HepG2 (cell line): ENCODE measurements at regions not wholly inside any gene's neighbourhood (a gene's known extent, or its start where the extent isn't known, plus 50 kb on each side); places are given as distances from the start of the nearest gene placed in this dataset.

Experiments used
- ATAC-seq: fragments of 200-7000 bp; cut with Tn5 transposase; 3 replicates; pipeline ENCODE4 v1.9.1; 2020; ENCODE audit warnings: mild to moderate bottlenecking, moderate library complexity
- BruUV-seq: library from RNA; stranded (reverse); fragments of 400-500 nt; replicated peaks from 2 replicates; lab custom pipeline; 2021; lab: Mats Ljungman, UMichigan
- CTCF ChIA-PET: fragments of 300-600 bp; formaldehyde crosslinking; extraction: SDS; loops from one replicate; lab custom pipeline; 2021; ENCODE audit warnings: low total read pairs, inconsistent platforms, low intra/inter-chr PET ratio; lab: Yijun Ruan, JAX
- POLR2A ChIA-PET: fragments of 350-600 bp; sonication (Branson Sonifier 250); formaldehyde crosslinking; loops from one replicate; lab custom pipeline; 2020; ENCODE audit warnings: antibody characterized with exemption, inconsistent platforms; lab: Yijun Ruan, JAX
- DNase-seq: peaks from one replicate; pipeline ENCODE4 v3.0.0-alpha.2; 2015; ENCODE audit warnings: low spot score
- FAIRE-seq: peaks from 3 replicates; lab custom pipeline; 2011; peaks lifted over from hg19 to GRCh38; lab: Jason Lieb, UNC
- H2AFZ ChIP-seq: one replicate; pipeline ENCODE4 v1.6.1; 2011; ENCODE audit warnings: low read length, inconsistent platforms
- H3K27ac ChIP-seq: fragments of 300-600 bp; 3 replicates; pipeline ENCODE4 v1.8.0; 2011; ENCODE audit warnings: mixed run types, mild to moderate bottlenecking, mixed read lengths, low read length, inconsistent platforms; ENCODE audit not compliant: insufficient read depth; ENCODE audit errors: extremely low read length
- H3K27me3 ChIP-seq, 2 experiments: fragments of 200-600 bp in 1 of 2; 2 replicates in 1 of 2; 3 replicates in 1 of 2; pipeline versions ENCODE4 v1.6.0 to v1.8.0; 2011; ENCODE audit warnings: low read length in 2 of 2, mild to moderate bottlenecking in 2 of 2, moderate library complexity in 2 of 2, inconsistent platforms in 1 of 2; ENCODE audit not compliant: insufficient read depth in 2 of 2, control insufficient read depth in 1 of 2
- H3K36me3 ChIP-seq, 2 experiments: fragments of 200-600 bp in 1 of 2; replicated peaks in 1 of 2; 2 replicates in 1 of 2; 3 replicates in 1 of 2; pipeline versions ENCODE4 v1.5.1 to v1.8.0; 2011; ENCODE audit warnings: low read length in 2 of 2, inconsistent platforms in 1 of 2; ENCODE audit not compliant: insufficient read depth in 2 of 2, control insufficient read depth in 1 of 2
- H3K4me1 ChIP-seq: 2 replicates; pipeline ENCODE4 v1.5.1; 2012; ENCODE audit warnings: low read length, inconsistent platforms; ENCODE audit not compliant: insufficient read depth
- H3K4me2 ChIP-seq: 2 replicates; pipeline ENCODE4 v1.6.0; 2011; ENCODE audit warnings: low read depth, low read length, inconsistent platforms
- H3K4me3 ChIP-seq, 3 experiments: fragments of 200-600 bp in 1 of 3; sonication (generic), shearing (Covaris generic) in 1 of 3; replicated peaks in 1 of 3; 2 replicates each; pipeline ENCODE4 v1.5.1; 2011 to 2016; ENCODE audit warnings: low read length in 3 of 3, inconsistent platforms in 2 of 3, low read depth in 2 of 3, mild to moderate bottlenecking in 2 of 3, control low read depth in 1 of 3, mixed read lengths in 1 of 3; ENCODE audit not compliant: insufficient read depth in 1 of 3
- H3K79me2 ChIP-seq: one replicate; pipeline ENCODE4 v1.6.1; 2011; ENCODE audit warnings: low read length, inconsistent platforms; ENCODE audit not compliant: insufficient read depth
- H3K9ac ChIP-seq: 2 replicates; pipeline ENCODE4 v1.6.0; 2011; ENCODE audit warnings: mild to moderate bottlenecking, low read depth, low read length, inconsistent platforms; ENCODE audit not compliant: insufficient read depth
- H3K9me3 ChIP-seq: 2 replicates; pipeline ENCODE4 v1.5.1; 2012; ENCODE audit warnings: mild to moderate bottlenecking, low read length
- H4K20me1 ChIP-seq: 2 replicates; pipeline ENCODE4 v1.6.0; 2011; ENCODE audit warnings: inconsistent platforms, mild to moderate bottlenecking, low read length, moderate library complexity; ENCODE audit not compliant: insufficient read depth
- HNF4G ChIP-seq, 2 experiments: sonication (generic) in 1 of 2; formaldehyde crosslinking in 1 of 2; IDR thresholded peaks; 2 replicates each; pipeline versions ENCODE4 v1.4.0 to v1.6.1; 2011 to 2020; ENCODE audit warnings: borderline replicate concordance in 2 of 2, low read depth in 2 of 2, mild to moderate bottlenecking in 2 of 2, low read length in 1 of 2, missing genetic modification reagents in 1 of 2, moderate library complexity in 1 of 2
- KLF13 ChIP-seq: sonication (generic); formaldehyde crosslinking; IDR thresholded peaks from 2 replicates; pipeline ENCODE4 v1.4.0; 2020; ENCODE audit warnings: mild to moderate bottlenecking, missing genetic modification reagents
- MTF1 ChIP-seq: sonication (generic); formaldehyde crosslinking; IDR thresholded peaks from 2 replicates; pipeline ENCODE4 v1.5.0; 2020; ENCODE audit warnings: missing genetic modification reagents
- ZNF326 ChIP-seq: sonication (generic); formaldehyde crosslinking; IDR thresholded peaks from 2 replicates; pipeline ENCODE4 v1.4.0; 2020; ENCODE audit warnings: missing genetic modification reagents, borderline replicate concordance
- ZNF510 ChIP-seq: sonication (generic); formaldehyde crosslinking; IDR thresholded peaks from 2 replicates; pipeline ENCODE4 v1.4.0; 2020; ENCODE audit warnings: low read depth, mild to moderate bottlenecking, missing genetic modification reagents
- ZNF572 ChIP-seq: sonication (generic); formaldehyde crosslinking; IDR thresholded peaks from 2 replicates; pipeline ENCODE4 v1.5.1; 2020; ENCODE audit warnings: mild to moderate bottlenecking, missing genetic modification reagents
- ZSCAN21 ChIP-seq: sonication (generic); formaldehyde crosslinking; IDR thresholded peaks from 2 replicates; pipeline ENCODE4 v1.8.0; 2022; ENCODE audit warnings: mild to moderate bottlenecking, missing genetic modification reagents, moderate library complexity, borderline replicate concordance
- WGBS: methylation state at CpG from one replicate; pipeline ENCODE4 v1.1.6; 2017; ENCODE audit warnings: low lambda C conversion rate; 5-methylcytosine and 5-hydroxymethylcytosine counted together
- in situ Hi-C: cut with HindIII; loops from 2 replicates; pipeline ENCODE4 v1.10.0; 2017; ENCODE audit warnings: low pct_unique_long_range_greater_than_20kb; ENCODE audit not compliant: extremely low pct_ligation_motif_present
- intact Hi-C: fragments of 100-400 bp; cut with micrococcal nuclease; formaldehyde crosslinking; loops from one replicate; pipeline ENCODE4 v1.10.0; 2022; ENCODE audit not compliant: unreplicated experiment
- TF ChIP-seq, protein P1 (sequence below): sonication (generic); formaldehyde crosslinking; conservative IDR thresholded peaks from 2 replicates; pipeline ENCODE4 v1.8.0; 2022; ENCODE audit warnings: mild to moderate bottlenecking, moderate library complexity, missing genetic modification reagents
- TF ChIP-seq, protein P2 (sequence below): IDR thresholded peaks from 2 replicates; pipeline ENCODE4 v1.6.1; 2016; ENCODE audit warnings: low read depth
- TF ChIP-seq, protein P3 (sequence below): sonication (generic); formaldehyde crosslinking; IDR thresholded peaks from 2 replicates; pipeline ENCODE4 v1.8.0; 2022; ENCODE audit warnings: mild to moderate bottlenecking, missing genetic modification reagents; ENCODE audit not compliant: insufficient replicate concordance

DNA sequence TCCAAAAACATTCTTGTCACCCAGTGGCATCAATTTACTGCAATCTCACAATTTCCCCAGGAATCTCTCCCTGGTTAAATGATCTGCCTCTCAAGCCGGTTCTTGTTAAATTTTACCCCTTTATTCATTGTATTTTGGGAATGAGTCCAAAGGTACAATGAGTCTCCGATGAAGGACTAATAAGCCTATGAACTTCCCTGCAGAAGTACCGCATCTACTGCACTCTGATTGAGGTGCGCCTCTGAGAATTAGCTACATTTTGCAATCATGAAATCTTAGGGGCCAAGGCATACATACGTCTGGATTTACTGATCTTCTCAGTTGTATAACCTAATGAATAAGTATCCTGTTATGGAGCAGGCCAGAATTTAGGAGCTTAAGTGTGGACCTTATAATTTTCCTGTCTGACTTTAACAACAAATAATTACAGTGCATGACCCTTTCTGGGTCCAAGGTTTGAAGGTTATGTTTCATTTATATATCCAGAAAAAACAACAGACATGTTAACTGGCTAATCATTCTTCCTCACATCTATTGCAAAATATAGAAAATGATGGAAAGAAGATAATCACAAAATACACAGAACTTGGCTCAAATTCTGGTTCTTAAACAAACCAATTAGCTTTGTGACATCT is 261.8 kb upstream of the NRXN1 start (continued):
- no peak for TF ChIP-seq ZNF572 (CRISPR knock-in tag)
- TF ChIP-seq, protein P1, sequence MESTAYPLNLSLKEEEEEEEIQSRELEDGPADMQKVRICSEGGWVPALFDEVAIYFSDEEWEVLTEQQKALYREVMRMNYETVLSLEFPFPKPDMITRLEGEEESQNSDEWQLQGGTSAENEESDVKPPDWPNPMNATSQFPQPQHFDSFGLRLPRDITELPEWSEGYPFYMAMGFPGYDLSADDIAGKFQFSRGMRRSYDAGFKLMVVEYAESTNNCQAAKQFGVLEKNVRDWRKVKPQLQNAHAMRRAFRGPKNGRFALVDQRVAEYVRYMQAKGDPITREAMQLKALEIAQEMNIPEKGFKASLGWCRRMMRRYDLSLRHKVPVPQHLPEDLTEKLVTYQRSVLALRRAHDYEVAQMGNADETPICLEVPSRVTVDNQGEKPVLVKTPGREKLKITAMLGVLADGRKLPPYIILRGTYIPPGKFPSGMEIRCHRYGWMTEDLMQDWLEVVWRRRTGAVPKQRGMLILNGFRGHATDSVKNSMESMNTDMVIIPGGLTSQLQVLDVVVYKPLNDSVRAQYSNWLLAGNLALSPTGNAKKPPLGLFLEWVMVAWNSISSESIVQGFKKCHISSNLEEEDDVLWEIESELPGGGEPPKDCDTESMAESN, result no peak
- no peak for TF ChIP-seq MTF1
- no peak for TF ChIP-seq HNF4G (IDR thresholded peaks at IDR 0.05; ENCODE audit: borderline replicate concordance, low read depth, low read length)
- no peak for TF ChIP-seq HNF4G (CRISPR knock-in tag; IDR thresholded peaks at IDR 0.05; ENCODE audit: borderline replicate concordance, low read depth)
- TF ChIP-seq ZNF510 (CRISPR knock-in tag), result no peak
- TF ChIP-seq ZSCAN21 (CRISPR knock-in tag), result no peak

DNA sequence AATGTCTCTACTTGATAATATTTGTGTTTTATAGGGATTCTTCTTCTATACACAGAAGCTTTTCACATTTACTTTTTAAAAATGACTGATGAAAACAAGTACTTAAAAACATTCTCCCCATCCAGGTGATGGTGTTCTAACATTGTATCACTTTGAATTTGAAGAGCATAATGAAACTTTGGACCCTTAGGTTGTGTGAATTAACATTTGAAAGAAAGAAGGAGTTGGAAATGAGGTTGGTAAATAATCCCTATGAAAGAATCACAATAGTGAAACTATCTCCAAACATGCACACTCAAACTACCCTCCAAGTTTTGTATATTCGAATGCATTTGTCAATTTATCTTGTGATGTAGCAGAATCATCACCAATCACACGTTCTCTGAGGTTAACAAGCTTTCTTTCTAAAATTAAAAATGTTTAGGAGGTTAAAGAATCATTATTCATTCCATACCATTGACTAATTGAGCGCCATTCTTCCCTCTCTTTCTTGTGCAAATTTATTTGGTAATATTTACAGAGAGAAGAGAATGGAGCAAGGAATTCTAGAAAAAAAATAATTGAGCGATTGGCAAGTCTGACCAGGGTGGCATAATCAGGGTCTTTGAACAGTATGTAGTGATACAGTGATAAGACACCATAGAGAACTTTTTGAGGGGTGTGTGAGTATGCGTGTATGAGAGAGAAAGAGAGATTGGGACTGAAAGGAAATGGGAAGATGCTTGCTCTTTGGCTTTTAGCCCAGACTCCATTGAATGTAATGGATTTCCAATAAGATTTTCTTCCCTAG is 260.0 kb upstream of the NRXN1 start:
- H3K79me2 ChIP-seq, result no peaks in the 10 kb centered on the region
- intact Hi-C loops, result no loop called here
- no peak for TF ChIP-seq ZNF326 (CRISPR knock-in tag)
- TF ChIP-seq ZSCAN21 (CRISPR knock-in tag), result no peak
- TF ChIP-seq, protein P2, sequence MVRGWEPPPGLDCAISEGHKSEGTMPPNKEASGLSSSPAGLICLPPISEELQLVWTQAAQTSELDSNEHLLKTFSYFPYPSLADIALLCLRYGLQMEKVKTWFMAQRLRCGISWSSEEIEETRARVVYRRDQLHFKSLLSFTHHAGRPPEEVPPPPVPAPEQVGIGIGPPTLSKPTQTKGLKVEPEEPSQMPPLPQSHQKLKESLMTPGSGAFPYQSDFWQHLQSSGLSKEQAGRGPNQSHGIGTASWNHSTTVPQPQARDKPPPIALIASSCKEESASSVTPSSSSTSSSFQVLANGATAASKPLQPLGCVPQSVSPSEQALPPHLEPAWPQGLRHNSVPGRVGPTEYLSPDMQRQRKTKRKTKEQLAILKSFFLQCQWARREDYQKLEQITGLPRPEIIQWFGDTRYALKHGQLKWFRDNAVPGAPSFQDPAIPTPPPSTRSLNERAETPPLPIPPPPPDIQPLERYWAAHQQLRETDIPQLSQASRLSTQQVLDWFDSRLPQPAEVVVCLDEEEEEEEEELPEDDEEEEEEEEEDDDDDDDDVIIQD (CRISPR knock-in tag), result no peak
- TF ChIP-seq KLF13 (CRISPR knock-in tag), result no peak
- TF ChIP-seq, protein P3, sequence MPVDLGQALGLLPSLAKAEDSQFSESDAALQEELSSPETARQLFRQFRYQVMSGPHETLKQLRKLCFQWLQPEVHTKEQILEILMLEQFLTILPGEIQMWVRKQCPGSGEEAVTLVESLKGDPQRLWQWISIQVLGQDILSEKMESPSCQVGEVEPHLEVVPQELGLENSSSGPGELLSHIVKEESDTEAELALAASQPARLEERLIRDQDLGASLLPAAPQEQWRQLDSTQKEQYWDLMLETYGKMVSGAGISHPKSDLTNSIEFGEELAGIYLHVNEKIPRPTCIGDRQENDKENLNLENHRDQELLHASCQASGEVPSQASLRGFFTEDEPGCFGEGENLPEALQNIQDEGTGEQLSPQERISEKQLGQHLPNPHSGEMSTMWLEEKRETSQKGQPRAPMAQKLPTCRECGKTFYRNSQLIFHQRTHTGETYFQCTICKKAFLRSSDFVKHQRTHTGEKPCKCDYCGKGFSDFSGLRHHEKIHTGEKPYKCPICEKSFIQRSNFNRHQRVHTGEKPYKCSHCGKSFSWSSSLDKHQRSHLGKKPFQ, result no peak
- TF ChIP-seq, all 625 proteins: peak for 0
- H3K4me3 ChIP-seq, result no peak overlapping the region
- H3K9ac ChIP-seq, result no peak overlapping the region
- peaks cover 85% of the 10 kb centered on the region for H3K9me3 ChIP-seq
- H3K4me1 ChIP-seq, result no peaks in the 10 kb centered on the region
- H2AFZ ChIP-seq, result no peak overlapping the region
- WGBS, result 15% methylated on average over 5 of the region's 5 CpGs
- no peak for DNase-seq
- H3K36me3 ChIP-seq, result no peaks in the 10 kb centered on the region
- no peak overlapping the region for H3K4me2 ChIP-seq
- ChIA-PET CTCF (no interaction called here), POLR2A (no interaction called here)
- no peak for FAIRE-seq
- ATAC-seq, result no peak
- in situ Hi-C loops, result no loop called here
- no TSS peak for BruUV-seq
- no peak overlapping the region for H3K27ac ChIP-seq
- H3K27me3 ChIP-seq, result no peaks in the 10 kb centered on the region
- no peaks in the 10 kb centered on the region for H4K20me1 ChIP-seq
